ENCODE measurements at regions not wholly inside any gene's neighbourhood (a gene's known extent, or its start where the extent isn't known, plus 50 kb on each side); places are given as distances from the start of the nearest gene placed in this dataset.

GRCh38 chr4:157722146-157722545 is 450.7 kb downstream of the GASK1B start:
- no peak for TF ChIP-seq CTCF (IDR thresholded peaks at IDR 0.05)
- no peak for TF ChIP-seq POLR2AphosphoS5 (IDR thresholded peaks at IDR 0.05; ENCODE audit: low read depth, low read length)
- no peak for TF ChIP-seq RAD21 (IDR thresholded peaks at IDR 0.05; ENCODE audit: low read length)
- TF ChIP-seq MXI1 (IDR thresholded peaks at IDR 0.05; ENCODE audit: low read depth, low read length), result no peak
- TF ChIP-seq EP300 (IDR thresholded peaks at IDR 0.05; ENCODE audit: borderline replicate concordance in 1 of 2, low read depth in 1 of 2, low read length in 1 of 2), result no peak
- TF ChIP-seq GABPA (IDR thresholded peaks at IDR 0.05; ENCODE audit: low read depth), result no peak
- no peak for TF ChIP-seq RCOR1 (IDR thresholded peaks at IDR 0.05; ENCODE audit: low read length)
- no peak for TF ChIP-seq CHD2 (IDR thresholded peaks at IDR 0.05; ENCODE audit: low read length, partially characterized antibody)
- TF ChIP-seq TCF12 (IDR thresholded peaks at IDR 0.05), result no peak
